ENCODE measurements at regions not wholly inside any gene's neighbourhood (a gene's known extent, or its start where the extent isn't known, plus 50 kb on each side); places are given as distances from the start of the nearest gene placed in this dataset.

DNA sequence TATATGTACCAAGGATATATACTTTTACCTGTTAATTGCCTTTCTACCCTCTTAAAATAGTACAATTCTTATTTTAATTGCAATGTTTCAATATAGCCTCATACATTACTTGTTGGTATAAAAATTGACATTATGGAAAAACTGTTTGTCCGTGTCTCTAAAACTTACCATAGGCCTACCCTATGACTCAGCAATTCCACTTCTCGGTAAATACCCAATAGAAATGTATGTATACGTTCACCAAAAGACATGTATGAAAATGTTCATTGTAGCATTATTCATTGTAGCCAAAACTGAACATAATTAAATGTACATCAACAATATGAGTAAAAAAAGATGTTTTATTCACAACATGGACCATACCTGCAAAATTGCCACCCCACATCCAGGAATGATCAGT, 679.2 kb upstream of the UBE2E2 start:
- no peak overlapping the region for H3K14ac ChIP-seq (ENCODE audit: insufficient read depth, low read length)
- no peak overlapping the region for H3K4me2 ChIP-seq (ENCODE audit: insufficient read depth, insufficient read length, low read length)
- H3K4me1 ChIP-seq (ENCODE audit: insufficient read depth, low read length), result no peaks in the 10 kb centered on the region
- Mint-ChIP-seq H3K36me3 (ENCODE audit: insufficient read depth in 1 of 3, low read depth in 3 of 3) (0 out of 7 replicates have a peak, but pooled peaks cover 0 to 1% (median 0%) of the 10 kb centered on the region in 3 experiments), H3K27me3 (ENCODE audit: low read depth) (no peaks in the 10 kb centered on the region), H3K4me1 (no peaks in the 10 kb centered on the region), H3K4me3 (no peak overlapping the region), H3K9me3 (peaks cover 2% of the 10 kb centered on the region in 2 experiments; a peak in 2 of 5 replicates), H3K27ac (no peak overlapping the region)
- no peak overlapping the region for H2BK15ac ChIP-seq (ENCODE audit: low read depth, low read length)
- H2BK120ac ChIP-seq (ENCODE audit: low read depth, low read length, poor library complexity, severe bottlenecking), result no peak overlapping the region
- no peak overlapping the region for H2BK20ac ChIP-seq (ENCODE audit: low read depth, low read length, poor library complexity, severe bottlenecking)
- no peaks in the 10 kb centered on the region for H3K79me2 ChIP-seq (ENCODE audit: insufficient read depth, low read length)
- H2BK5ac ChIP-seq (ENCODE audit: insufficient read length, low read length), result no peak overlapping the region
- no peaks in the 10 kb centered on the region for H4K20me1 ChIP-seq (ENCODE audit: control insufficient read depth, insufficient read depth, insufficient read length)
- H3K23ac ChIP-seq (ENCODE audit: insufficient read length, low read depth, low read length), result no peak overlapping the region
- H2AFZ ChIP-seq (ENCODE audit: low read length), result no peak overlapping the region
- no peak overlapping the region for H2AK5ac ChIP-seq (ENCODE audit: insufficient read length, low read length)
- H3K27me3 ChIP-seq (ENCODE audit: insufficient read depth, low read length), result no peaks in the 10 kb centered on the region
- no peak overlapping the region for H2BK12ac ChIP-seq (ENCODE audit: insufficient read length, low read depth, low read length)
- no peak overlapping the region for H3K9ac ChIP-seq (ENCODE audit: extremely low read depth, insufficient read length, low read length)
- TF ChIP-seq, protein P1, sequence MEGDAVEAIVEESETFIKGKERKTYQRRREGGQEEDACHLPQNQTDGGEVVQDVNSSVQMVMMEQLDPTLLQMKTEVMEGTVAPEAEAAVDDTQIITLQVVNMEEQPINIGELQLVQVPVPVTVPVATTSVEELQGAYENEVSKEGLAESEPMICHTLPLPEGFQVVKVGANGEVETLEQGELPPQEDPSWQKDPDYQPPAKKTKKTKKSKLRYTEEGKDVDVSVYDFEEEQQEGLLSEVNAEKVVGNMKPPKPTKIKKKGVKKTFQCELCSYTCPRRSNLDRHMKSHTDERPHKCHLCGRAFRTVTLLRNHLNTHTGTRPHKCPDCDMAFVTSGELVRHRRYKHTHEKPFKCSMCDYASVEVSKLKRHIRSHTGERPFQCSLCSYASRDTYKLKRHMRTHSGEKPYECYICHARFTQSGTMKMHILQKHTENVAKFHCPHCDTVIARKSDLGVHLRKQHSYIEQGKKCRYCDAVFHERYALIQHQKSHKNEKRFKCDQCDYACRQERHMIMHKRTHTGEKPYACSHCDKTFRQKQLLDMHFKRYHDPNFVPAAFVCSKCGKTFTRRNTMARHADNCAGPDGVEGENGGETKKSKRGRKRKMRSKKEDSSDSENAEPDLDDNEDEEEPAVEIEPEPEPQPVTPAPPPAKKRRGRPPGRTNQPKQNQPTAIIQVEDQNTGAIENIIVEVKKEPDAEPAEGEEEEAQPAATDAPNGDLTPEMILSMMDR (conservative IDR thresholded peaks at IDR 0.05), result no peak
- H4K5ac ChIP-seq (ENCODE audit: insufficient read length, low read depth, low read length), result no peak overlapping the region
- H3K4ac ChIP-seq (ENCODE audit: low read depth, low read length), result no peak overlapping the region
- H4K8ac ChIP-seq (replicated peaks; ENCODE audit: insufficient read length, low read depth, low read length), result no peak overlapping the region
- H4K91ac ChIP-seq (ENCODE audit: insufficient read length, low read depth, low read length), result no peak overlapping the region
- no peak overlapping the region for H3T11ph ChIP-seq (ENCODE audit: low read length)
- H3K27ac ChIP-seq (ENCODE audit: insufficient read length, low read depth, low read length), result no peak overlapping the region
- no peaks in the 10 kb centered on the region for H3K79me1 ChIP-seq (ENCODE audit: insufficient read depth, low read depth, low read length, poor library complexity, severe bottlenecking)
- H3K18ac ChIP-seq (ENCODE audit: insufficient read length, low read depth, low read length), result no peak overlapping the region
- H3K56ac ChIP-seq (ENCODE audit: insufficient read length, low read depth, low read length), result no peak overlapping the region
- H3K9me3 ChIP-seq (ENCODE audit: control insufficient read depth, low read depth, low read length), result no peaks in the 10 kb centered on the region
- DNase-seq, result no peak
- no peaks in the 10 kb centered on the region for H3K23me2 ChIP-seq (ENCODE audit: insufficient read length, low read depth, low read length, poor library complexity, severe bottlenecking)
- WGBS (ENCODE audit: extremely low coverage, insufficient read length, low lambda C conversion rate), result no CpG with 5 or more reads among the region's 3 CpGs
